A549 (cell line): ENCODE measurements at regions not wholly inside any gene's neighbourhood (a gene's known extent, or its start where the extent isn't known, plus 50 kb on each side); places are given as distances from the start of the nearest gene placed in this dataset.

Source experiments
- CHD4 ChIP-seq: fragments of 200-600 bp; sonication (generic); IDR thresholded peaks from 2 replicates; pipeline ENCODE4 v1.6.1; 2016; ENCODE audit warnings: antibody characterized with exemption, mild to moderate bottlenecking, borderline replicate concordance
- ESRRA ChIP-seq: fragments of 150-350 bp; IDR thresholded peaks from 2 replicates; pipeline ENCODE4 v1.6.1; 2014; ENCODE audit warnings: mild to moderate bottlenecking, low read length, borderline replicate concordance
- TF ChIP-seq, protein P1 (sequence below): fragments of >200 bp; sonication (Bioruptor Twin); formaldehyde crosslinking; IDR thresholded peaks from 3 replicates; pipeline ENCODE4 v1.6.1; 2016
- TF ChIP-seq, protein P2 (sequence below): IDR thresholded peaks from 2 replicates; pipeline ENCODE4 v1.6.1; 2012
- TF ChIP-seq, protein P3 (sequence below): fragments of >200 bp; sonication (Bioruptor Twin); formaldehyde crosslinking; IDR thresholded peaks from 3 replicates; pipeline ENCODE4 v1.5.1; 2016
- TF ChIP-seq, protein P4 (sequence below): fragments of 200-600 bp; sonication (generic); IDR thresholded peaks from 2 replicates; pipeline ENCODE4 v1.6.1; 2016; ENCODE audit warnings: antibody characterized with exemption, mild to moderate bottlenecking, moderate library complexity

DNA sequence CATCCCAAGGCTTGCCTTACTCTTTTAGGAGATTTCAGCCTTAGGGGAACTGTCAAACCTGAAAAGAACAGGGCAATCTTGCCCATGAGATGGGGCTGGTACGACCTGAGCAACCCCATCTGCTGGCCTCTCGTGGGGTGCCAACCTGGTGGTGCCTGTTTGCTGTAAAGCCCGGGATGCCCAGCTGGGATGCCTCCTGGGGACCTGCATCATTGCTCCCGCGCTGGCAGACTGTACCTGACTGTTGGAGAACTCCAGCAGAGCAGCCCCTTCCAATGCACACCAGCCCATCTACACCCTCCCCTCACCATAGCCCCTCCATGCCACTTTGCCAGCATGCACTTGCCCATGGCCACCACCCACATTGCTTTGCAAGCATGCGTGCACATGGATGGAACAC is 335.7 kb downstream of the RPS29 start:
- TF ChIP-seq, protein P1, sequence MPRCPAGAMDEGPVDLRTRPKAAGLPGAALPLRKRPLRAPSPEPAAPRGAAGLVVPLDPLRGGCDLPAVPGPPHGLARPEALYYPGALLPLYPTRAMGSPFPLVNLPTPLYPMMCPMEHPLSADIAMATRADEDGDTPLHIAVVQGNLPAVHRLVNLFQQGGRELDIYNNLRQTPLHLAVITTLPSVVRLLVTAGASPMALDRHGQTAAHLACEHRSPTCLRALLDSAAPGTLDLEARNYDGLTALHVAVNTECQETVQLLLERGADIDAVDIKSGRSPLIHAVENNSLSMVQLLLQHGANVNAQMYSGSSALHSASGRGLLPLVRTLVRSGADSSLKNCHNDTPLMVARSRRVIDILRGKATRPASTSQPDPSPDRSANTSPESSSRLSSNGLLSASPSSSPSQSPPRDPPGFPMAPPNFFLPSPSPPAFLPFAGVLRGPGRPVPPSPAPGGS: no peak
- TF ChIP-seq, protein P2, sequence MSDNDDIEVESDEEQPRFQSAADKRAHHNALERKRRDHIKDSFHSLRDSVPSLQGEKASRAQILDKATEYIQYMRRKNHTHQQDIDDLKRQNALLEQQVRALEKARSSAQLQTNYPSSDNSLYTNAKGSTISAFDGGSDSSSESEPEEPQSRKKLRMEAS: no peak
- TF ChIP-seq CHD4: no peak
- TF ChIP-seq ESRRA: no peak
- TF ChIP-seq, protein P3, sequence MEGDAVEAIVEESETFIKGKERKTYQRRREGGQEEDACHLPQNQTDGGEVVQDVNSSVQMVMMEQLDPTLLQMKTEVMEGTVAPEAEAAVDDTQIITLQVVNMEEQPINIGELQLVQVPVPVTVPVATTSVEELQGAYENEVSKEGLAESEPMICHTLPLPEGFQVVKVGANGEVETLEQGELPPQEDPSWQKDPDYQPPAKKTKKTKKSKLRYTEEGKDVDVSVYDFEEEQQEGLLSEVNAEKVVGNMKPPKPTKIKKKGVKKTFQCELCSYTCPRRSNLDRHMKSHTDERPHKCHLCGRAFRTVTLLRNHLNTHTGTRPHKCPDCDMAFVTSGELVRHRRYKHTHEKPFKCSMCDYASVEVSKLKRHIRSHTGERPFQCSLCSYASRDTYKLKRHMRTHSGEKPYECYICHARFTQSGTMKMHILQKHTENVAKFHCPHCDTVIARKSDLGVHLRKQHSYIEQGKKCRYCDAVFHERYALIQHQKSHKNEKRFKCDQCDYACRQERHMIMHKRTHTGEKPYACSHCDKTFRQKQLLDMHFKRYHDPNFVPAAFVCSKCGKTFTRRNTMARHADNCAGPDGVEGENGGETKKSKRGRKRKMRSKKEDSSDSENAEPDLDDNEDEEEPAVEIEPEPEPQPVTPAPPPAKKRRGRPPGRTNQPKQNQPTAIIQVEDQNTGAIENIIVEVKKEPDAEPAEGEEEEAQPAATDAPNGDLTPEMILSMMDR: no peak
- TF ChIP-seq, protein P4, sequence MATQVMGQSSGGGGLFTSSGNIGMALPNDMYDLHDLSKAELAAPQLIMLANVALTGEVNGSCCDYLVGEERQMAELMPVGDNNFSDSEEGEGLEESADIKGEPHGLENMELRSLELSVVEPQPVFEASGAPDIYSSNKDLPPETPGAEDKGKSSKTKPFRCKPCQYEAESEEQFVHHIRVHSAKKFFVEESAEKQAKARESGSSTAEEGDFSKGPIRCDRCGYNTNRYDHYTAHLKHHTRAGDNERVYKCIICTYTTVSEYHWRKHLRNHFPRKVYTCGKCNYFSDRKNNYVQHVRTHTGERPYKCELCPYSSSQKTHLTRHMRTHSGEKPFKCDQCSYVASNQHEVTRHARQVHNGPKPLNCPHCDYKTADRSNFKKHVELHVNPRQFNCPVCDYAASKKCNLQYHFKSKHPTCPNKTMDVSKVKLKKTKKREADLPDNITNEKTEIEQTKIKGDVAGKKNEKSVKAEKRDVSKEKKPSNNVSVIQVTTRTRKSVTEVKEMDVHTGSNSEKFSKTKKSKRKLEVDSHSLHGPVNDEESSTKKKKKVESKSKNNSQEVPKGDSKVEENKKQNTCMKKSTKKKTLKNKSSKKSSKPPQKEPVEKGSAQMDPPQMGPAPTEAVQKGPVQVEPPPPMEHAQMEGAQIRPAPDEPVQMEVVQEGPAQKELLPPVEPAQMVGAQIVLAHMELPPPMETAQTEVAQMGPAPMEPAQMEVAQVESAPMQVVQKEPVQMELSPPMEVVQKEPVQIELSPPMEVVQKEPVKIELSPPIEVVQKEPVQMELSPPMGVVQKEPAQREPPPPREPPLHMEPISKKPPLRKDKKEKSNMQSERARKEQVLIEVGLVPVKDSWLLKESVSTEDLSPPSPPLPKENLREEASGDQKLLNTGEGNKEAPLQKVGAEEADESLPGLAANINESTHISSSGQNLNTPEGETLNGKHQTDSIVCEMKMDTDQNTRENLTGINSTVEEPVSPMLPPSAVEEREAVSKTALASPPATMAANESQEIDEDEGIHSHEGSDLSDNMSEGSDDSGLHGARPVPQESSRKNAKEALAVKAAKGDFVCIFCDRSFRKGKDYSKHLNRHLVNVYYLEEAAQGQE: no peak
